Effector memory CD4-positive, alpha-beta T cell (primary cell): ENCODE measurements at regions not wholly inside any gene's neighbourhood (a gene's known extent, or its start where the extent isn't known, plus 50 kb on each side); places are given as distances from the start of the nearest gene placed in this dataset.
"Not testable (repeated sequence)": the region's sequence is repeated elsewhere in the genome, so short reads cannot be mapped to it uniquely, and the experiment has no call there.

Source experiments
- DNase-seq, 3 donors: peaks; one replicate each; pipeline ENCODE4 v3.0.0-alpha.2; 2020
- H3K27ac ChIP-seq: 2 replicates; pipeline ENCODE4 v1.7.0; 2013; ENCODE audit warnings: mild to moderate bottlenecking, low read length, moderate library complexity; ENCODE audit not compliant: insufficient read depth, poor library complexity, severe bottlenecking
- H3K27me3 ChIP-seq: replicated peaks from 2 replicates; pipeline ENCODE4 v1.7.0; 2013; ENCODE audit warnings: mild to moderate bottlenecking, low read length; ENCODE audit not compliant: insufficient read depth, control insufficient read depth, poor library complexity, severe bottlenecking
- H3K36me3 ChIP-seq: 2 replicates; pipeline ENCODE4 v1.7.0; 2013; ENCODE audit warnings: mild to moderate bottlenecking, low read length, moderate library complexity; ENCODE audit not compliant: control insufficient read depth, insufficient read depth
- H3K4me1 ChIP-seq: 2 replicates; pipeline ENCODE4 v1.7.0; 2013; ENCODE audit warnings: low read length, mild to moderate bottlenecking; ENCODE audit not compliant: control insufficient read depth, insufficient read depth, poor library complexity, severe bottlenecking
- H3K4me3 ChIP-seq: 2 replicates; pipeline ENCODE4 v1.7.0; 2013; ENCODE audit warnings: low read length, low read depth, mild to moderate bottlenecking; ENCODE audit not compliant: insufficient read depth, poor library complexity, severe bottlenecking
- H3K9me3 ChIP-seq: 2 replicates; pipeline ENCODE4 v1.7.0; 2013; ENCODE audit warnings: mild to moderate bottlenecking, low read length, moderate library complexity; ENCODE audit not compliant: control insufficient read depth

DNA sequence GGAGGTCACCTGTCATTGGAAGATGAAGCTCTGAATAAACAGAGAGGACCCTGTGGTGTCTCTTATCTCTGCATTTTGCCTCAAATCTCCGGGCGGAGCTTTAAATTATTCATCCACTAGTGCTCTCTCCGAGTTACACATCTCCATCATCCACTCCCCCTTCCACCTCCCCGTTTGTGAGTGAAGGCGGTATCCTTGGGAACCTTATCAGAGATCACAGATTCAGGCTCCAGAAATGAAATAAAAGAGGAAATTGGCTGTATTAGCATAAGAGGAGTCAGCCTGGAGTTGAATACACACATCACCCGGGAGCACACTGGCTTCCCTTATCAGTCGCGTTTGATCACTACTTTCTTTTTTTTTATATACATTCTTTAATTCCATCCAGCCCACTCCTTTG, 1184.8 kb downstream of the GATA3 start:
- no peaks in the 10 kb centered on the region for H3K9me3 ChIP-seq
- DNase-seq = no peak

DNA sequence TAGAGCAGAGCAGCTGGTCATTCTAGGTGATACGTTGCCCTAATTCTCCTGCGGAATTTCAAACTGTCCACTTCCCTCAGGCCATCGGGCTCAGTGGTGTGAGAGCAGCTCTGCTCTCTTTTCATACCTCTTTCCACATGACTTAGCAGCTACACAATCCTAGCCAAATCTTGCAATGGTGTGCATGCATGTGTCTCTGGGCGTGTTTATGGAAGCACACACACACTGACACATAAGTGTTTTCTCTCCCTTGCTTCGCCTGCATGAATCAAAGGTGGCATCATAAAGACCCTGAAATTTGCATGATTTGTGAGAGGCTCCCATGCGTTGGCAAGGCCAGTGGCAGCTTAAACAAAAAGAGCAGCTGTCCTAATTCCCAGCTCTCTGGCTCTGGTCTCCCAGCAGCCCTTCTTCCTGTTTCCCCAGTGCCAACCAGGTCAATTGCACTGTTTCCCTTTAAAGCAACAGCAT, 1189.5 kb downstream of the GATA3 start:
- Histone ChIP-seq H3K27me3 (no peaks in the 10 kb centered on the region), H3K4me3 (no peak overlapping the region), H3K4me1 (no peaks in the 10 kb centered on the region), H3K9me3 (no peaks in the 10 kb centered on the region), H3K27ac (no peak overlapping the region), H3K36me3 (no peaks in the 10 kb centered on the region)
- no peak for DNase-seq

More for the DNA sequence above, 1184.8 kb downstream of the GATA3 start:
- no peaks in the 10 kb centered on the region for H3K36me3 ChIP-seq
- no peak overlapping the region for H3K27ac ChIP-seq
- no peak overlapping the region for H3K4me3 ChIP-seq
- H3K27me3 ChIP-seq = no peaks in the 10 kb centered on the region
- H3K4me1 ChIP-seq = no peaks in the 10 kb centered on the region

DNA sequence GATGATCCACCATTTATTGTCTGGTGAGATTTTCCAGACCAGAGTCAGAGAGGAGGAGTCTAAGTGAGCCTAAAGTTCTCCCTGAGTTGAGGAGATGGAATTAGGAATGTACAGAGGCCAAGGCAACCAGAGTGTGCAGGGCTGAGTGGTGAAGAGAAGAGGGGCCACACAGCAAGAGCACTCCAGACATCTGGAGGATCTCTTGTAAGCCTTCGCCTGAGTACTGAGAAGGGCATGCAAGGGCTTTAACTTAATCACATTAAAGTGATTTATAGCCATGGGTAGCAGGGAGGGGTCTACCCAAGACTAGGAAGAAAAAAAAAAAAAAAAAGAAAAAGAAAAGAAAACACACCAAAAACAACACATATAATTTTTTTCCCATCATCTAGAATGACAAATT, 1190.4 kb downstream of the GATA3 start:
- no peaks in the 10 kb centered on the region for H3K9me3 ChIP-seq
- H3K4me1 ChIP-seq = no peaks in the 10 kb centered on the region
- no peaks in the 10 kb centered on the region for H3K27me3 ChIP-seq
- H3K36me3 ChIP-seq = no peaks in the 10 kb centered on the region
- no peak for DNase-seq
- H3K4me3 ChIP-seq = no peak overlapping the region
- H3K27ac ChIP-seq = no peak overlapping the region

DNA sequence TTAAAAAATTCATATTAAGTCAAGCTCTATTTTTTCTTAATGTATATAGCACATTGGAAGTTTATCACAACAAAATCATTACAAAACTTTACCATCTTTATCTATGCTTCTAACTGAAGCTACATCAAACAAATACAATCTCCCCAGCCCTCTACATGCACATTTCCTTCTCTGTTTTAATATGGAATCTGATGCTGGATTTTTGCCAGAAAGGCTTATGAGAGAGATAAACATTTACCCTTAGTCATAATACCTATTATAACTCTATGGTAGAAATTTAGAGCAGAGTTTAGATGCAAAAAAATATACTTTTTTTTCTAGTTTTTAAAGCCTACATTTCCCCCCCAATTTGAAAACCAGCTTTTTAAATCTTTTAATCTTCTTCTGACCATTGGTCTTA, 1198.6 kb downstream of the GATA3 start:
- H3K4me1 ChIP-seq = no peaks in the 10 kb centered on the region
- no peak overlapping the region for H3K27ac ChIP-seq
- H3K4me3 ChIP-seq = no peak overlapping the region
- H3K36me3 ChIP-seq = no peaks in the 10 kb centered on the region
- H3K27me3 ChIP-seq = no peaks in the 10 kb centered on the region
- DNase-seq = no peak
- H3K9me3 ChIP-seq = no peaks in the 10 kb centered on the region

DNA sequence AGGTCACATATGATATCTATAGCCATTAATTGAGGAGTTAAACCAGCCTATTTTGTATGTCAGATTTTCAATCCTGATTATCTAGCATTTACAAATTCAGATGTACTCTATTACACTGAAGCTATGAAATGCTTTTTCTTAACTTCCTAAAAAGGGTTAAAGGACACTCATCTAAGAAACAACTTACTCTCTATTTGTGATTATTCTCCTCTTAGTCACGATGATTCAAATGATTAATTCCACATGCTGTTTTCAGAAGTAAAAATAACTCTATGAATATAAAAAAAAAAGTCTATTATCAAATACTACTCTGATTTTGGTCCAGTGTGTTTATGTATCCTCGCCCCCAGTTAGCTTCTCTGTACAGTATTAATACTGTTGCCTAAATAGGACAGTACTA, 1199.9 kb downstream of the GATA3 start:
- Histone ChIP-seq H3K27me3 (no peaks in the 10 kb centered on the region), H3K27ac (no peak overlapping the region), H3K4me3 (no peak overlapping the region), H3K9me3 (no peaks in the 10 kb centered on the region), H3K36me3 (no peaks in the 10 kb centered on the region), H3K4me1 (no peaks in the 10 kb centered on the region)
- DNase-seq = no peak

DNA sequence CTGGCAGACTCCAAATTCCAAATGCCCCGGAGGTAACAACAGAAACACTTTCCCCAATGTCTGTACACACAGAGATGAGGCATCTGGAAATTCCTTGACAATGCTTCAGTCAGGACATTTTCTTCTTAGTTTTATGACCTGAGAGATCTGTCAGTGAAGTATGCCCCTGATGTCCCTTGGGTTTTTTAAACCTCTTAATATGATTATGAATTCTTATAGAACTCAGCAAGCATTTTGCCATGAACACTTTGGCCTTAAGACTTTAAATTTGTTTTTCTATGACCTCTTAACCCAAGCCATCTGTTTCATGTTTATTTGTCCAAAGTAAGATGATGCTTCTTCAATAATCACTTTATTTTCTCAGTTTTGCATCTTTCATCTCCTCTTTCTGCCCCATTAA, 1206.2 kb downstream of the GATA3 start:
- Histone ChIP-seq H3K27ac (no peak overlapping the region), H3K9me3 (no peaks in the 10 kb centered on the region)

DNA sequence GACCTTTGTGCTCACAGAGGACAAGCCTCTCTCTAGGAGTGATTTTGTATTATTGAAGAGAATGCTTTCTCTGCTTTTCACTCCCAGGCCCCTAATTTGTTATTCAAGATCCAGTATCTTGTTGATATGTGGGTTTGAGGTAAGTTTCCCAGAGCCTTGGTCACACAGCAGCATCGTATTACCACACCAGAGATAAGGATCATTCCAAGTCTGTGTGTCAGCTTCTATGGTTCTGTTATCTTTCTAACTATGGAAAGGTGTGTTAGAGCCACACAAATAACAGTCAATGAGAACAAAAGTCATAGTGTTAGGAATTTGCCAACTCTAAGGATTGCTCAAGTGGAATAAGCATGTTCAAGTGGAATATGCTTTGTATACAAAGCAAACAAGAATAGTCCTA, 1208.3 kb downstream of the GATA3 start:
- Histone ChIP-seq H3K27ac (no peak overlapping the region), H3K9me3 (no peaks in the 10 kb centered on the region), H3K36me3 (no peaks in the 10 kb centered on the region), H3K4me1 (no peaks in the 10 kb centered on the region), H3K4me3 (no peak overlapping the region), H3K27me3 (no peaks in the 10 kb centered on the region)
- DNase-seq = no peak

More for the DNA sequence above, 1206.2 kb downstream of the GATA3 start:
- no peak for DNase-seq
- Histone ChIP-seq H3K36me3 (no peaks in the 10 kb centered on the region), H3K4me3 (no peak overlapping the region), H3K27me3 (no peaks in the 10 kb centered on the region), H3K4me1 (no peaks in the 10 kb centered on the region)

DNA sequence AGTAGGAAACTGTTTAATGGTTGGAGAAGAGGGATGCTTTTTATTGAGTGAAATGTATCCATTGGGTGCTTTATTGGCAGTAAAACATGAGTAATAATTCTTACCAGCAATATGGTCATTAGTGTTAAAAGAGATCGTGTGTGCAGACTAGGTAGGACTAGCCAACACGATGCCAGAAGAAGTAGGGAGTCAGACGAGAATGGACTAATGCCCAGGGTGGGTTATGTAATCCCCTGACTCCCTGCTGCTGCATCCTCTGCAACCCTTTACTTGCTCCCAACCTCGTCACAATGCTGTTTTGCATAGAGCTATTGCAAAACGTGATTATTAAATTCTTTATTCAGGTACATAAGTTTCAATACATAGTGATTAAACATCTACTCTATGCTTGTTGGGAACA, 1213.7 kb downstream of the GATA3 start:
- no peaks in the 10 kb centered on the region for H3K36me3 ChIP-seq
- no peak for DNase-seq
- H3K4me1 ChIP-seq = no peaks in the 10 kb centered on the region

DNA sequence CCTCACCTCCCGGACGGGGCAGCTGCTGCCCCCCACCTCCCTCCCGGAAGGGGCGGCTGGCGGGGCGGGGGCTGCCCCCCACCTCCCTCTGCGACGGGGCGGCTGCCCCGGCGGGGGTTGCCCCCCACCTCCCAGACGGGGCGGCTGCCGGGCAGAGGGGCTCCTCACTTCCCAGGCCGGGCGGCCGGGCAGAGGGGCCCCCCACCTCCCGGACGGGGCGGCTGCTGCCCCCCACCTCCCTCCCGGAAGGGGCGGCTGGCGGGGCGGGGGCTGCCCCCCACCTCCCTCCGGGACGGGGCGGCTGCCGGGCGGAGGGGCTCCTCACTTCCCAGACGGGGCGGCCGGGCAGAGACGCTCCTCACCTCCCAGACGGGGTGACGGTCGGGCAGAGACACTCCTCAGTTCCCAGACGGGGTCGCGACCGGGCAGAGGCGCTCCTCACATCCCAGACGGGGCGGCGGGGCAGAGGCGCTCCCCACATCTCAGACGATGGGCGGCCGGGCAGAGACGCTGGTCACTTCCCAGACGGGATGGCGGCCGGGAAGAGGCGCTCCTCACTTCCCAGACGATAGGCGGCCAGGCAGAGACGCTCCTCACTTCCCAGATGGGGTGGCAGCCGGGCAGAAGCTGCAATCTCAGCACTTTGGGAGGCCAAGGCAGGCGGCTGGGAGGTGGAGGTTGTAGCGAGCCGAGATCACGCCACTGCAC, 1218.8 kb downstream of the GATA3 start:
- DNase-seq, H3K4me1 ChIP-seq, H3K36me3 ChIP-seq, H3K27ac ChIP-seq, H3K27me3 ChIP-seq, H3K9me3 ChIP-seq, H3K4me3 ChIP-seq: not testable (repeated sequence)

More for the DNA sequence above, 1213.7 kb downstream of the GATA3 start:
- H3K9me3 ChIP-seq = no peaks in the 10 kb centered on the region
- no peaks in the 10 kb centered on the region for H3K27me3 ChIP-seq
- no peak overlapping the region for H3K4me3 ChIP-seq
- H3K27ac ChIP-seq = no peak overlapping the region

DNA sequence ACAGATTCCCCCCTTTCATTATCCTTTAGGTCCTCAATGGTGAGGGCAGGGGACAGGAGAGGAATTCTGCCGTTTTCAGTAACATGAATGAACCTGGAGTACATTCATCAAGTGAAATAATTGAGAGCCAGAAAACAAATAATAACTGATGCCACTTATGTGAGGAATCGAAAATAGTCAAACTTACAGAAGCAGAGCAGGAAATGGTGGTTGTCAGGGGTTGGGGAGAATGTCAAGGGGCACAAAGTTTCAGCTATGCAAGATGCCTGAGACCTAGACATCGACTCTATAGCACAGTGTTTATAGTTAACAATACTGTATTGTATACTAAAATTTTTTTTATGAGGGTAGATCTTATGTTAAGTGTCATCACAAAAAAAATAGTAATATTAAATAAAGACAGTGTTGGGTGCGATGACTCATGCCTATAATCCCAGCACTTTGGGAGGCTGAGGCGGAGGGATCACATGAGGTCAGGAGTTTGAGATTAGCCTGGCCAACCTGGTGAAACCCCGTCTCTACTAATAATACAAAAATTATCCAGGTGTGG, 1219.8 kb downstream of the GATA3 start:
- H3K27ac ChIP-seq = no peak overlapping the region
- no peak for DNase-seq

More for the DNA sequence above, 1219.8 kb downstream of the GATA3 start:
- peaks cover 3% of the 10 kb centered on the region for H3K27me3 ChIP-seq
- H3K4me1 ChIP-seq = no peaks in the 10 kb centered on the region
- no peak overlapping the region for H3K4me3 ChIP-seq
- H3K36me3 ChIP-seq = no peaks in the 10 kb centered on the region
- no peaks in the 10 kb centered on the region for H3K9me3 ChIP-seq
